ENCODE measurements at regions not wholly inside any gene's neighbourhood (a gene's known extent, or its start where the extent isn't known, plus 50 kb on each side); places are given as distances from the start of the nearest gene placed in this dataset.

DNA sequence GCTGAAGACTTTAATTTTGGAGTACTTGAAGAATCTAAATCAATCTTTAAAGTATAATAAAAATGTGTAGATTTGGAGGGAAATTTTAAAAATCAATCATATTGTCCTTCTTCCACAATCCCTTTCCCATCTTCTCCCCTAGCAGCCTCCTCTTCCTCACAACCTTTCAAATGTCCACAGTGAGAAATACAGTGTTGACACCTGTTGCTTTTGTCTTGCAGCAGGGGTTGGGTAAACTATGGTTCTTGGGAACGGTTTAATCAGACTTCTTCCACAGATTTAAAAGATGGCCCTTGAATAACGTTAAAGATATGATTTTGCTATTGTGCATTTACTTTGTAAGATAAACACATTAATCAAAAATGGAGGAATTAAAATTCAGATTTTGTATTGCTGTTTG, 113.8 kb upstream of the SLC1A4 start:
- no peak overlapping the region for H3K4me3 ChIP-seq (ENCODE audit: low read length)
- H4K20me1 ChIP-seq (ENCODE audit: insufficient read depth, low read length), result no peaks in the 10 kb centered on the region
- TF ChIP-seq, protein P1, sequence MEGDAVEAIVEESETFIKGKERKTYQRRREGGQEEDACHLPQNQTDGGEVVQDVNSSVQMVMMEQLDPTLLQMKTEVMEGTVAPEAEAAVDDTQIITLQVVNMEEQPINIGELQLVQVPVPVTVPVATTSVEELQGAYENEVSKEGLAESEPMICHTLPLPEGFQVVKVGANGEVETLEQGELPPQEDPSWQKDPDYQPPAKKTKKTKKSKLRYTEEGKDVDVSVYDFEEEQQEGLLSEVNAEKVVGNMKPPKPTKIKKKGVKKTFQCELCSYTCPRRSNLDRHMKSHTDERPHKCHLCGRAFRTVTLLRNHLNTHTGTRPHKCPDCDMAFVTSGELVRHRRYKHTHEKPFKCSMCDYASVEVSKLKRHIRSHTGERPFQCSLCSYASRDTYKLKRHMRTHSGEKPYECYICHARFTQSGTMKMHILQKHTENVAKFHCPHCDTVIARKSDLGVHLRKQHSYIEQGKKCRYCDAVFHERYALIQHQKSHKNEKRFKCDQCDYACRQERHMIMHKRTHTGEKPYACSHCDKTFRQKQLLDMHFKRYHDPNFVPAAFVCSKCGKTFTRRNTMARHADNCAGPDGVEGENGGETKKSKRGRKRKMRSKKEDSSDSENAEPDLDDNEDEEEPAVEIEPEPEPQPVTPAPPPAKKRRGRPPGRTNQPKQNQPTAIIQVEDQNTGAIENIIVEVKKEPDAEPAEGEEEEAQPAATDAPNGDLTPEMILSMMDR (IDR thresholded peaks at IDR 0.05; ENCODE audit: low read depth, low read length), result no peak
- no peak for TF ChIP-seq EZH2phosphoT487 (IDR thresholded peaks at IDR 0.05; ENCODE audit: low read depth)
- no peaks in the 10 kb centered on the region for H3K9me3 ChIP-seq (ENCODE audit: insufficient read depth, low read length)
- no peak overlapping the region for H3K4me2 ChIP-seq (ENCODE audit: low read length)
- no peaks in the 10 kb centered on the region for H3K79me2 ChIP-seq (ENCODE audit: low read length)
- H3K27ac ChIP-seq (ENCODE audit: low read length), result no peak overlapping the region
- H3K4me1 ChIP-seq (ENCODE audit: low read length), result peaks cover 8% of the 10 kb centered on the region; the same call in 1 of the 2 replicates
- no peak overlapping the region for H3K9ac ChIP-seq (ENCODE audit: low read length)
- no peaks in the 10 kb centered on the region for H3K36me3 ChIP-seq (replicated peaks; ENCODE audit: low read depth, low read length)
- no peaks in the 10 kb centered on the region for H3K27me3 ChIP-seq (ENCODE audit: low read depth, low read length)
- H2AFZ ChIP-seq (ENCODE audit: low read depth, low read length), result no peak overlapping the region

DNA sequence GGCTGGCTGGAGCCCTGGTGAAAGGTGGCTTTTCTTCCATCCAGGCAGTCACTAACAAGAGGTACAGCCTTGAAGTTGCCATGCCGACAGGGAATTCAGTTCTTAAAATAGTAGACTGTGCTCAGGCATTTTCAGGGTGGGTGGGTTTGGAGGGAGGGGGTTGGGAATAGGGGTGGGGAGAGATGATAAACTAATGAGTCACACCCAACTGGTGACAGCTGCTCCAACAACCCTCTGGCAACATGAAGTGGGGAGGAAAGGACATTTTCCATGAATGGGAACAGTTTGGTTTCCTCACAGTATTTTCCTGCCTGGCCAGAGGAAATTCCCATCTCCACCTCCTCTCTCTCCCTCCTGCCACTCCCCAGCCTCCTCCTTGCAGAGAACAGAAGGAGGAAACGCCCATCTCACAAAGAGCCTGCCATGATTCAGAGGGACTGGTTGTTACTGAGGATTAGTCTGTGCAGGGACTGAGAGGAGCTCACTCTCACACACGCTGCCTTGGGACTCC, 113.0 kb upstream of the SLC1A4 start:
- Histone ChIP-seq H3K9me3 (ENCODE audit: insufficient read depth, low read length) (no peaks in the 10 kb centered on the region), H3K4me1 (ENCODE audit: low read length) (peaks cover 13% of the 10 kb centered on the region), H3K4me3 (ENCODE audit: low read length) (no peak overlapping the region), H2AFZ (ENCODE audit: low read depth, low read length) (no peak overlapping the region), H3K27me3 (ENCODE audit: low read depth, low read length) (no peaks in the 10 kb centered on the region), H4K20me1 (ENCODE audit: insufficient read depth, low read length) (no peaks in the 10 kb centered on the region), H3K27ac (ENCODE audit: low read length) (no peak overlapping the region), H3K36me3 (replicated peaks; ENCODE audit: low read depth, low read length) (no peaks in the 10 kb centered on the region), H3K79me2 (ENCODE audit: low read length) (no peaks in the 10 kb centered on the region), H3K9ac (ENCODE audit: low read length) (no peak overlapping the region), H3K4me2 (ENCODE audit: low read length) (no peak overlapping the region)
- TF ChIP-seq, protein P1 (IDR thresholded peaks at IDR 0.05; ENCODE audit: low read depth, low read length), result no peak
- no peak for TF ChIP-seq EZH2phosphoT487 (IDR thresholded peaks at IDR 0.05; ENCODE audit: low read depth)

DNA sequence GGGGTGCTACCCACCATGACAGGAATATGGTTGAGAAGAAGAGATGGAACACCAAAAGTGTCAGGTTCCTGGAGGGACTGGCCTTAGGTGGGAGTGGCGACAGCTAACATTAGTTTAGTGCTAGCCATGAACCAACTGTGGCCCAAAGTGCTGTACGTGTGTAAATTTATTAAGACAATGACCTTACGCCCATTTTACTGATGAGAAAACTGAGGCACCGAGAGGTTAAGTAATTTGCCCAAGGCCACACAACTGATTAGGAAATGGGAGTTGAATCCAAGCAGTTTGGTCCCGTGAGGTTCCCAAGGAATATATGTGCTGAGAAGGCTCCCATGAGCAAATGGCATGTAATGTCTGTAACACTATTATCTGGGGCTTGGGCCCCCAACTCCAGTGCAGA, 109.5 kb upstream of the SLC1A4 start:
- H3K79me2 ChIP-seq (ENCODE audit: low read length), result no peaks in the 10 kb centered on the region
- no peak overlapping the region for H3K4me2 ChIP-seq (ENCODE audit: low read length)
- no peaks in the 10 kb centered on the region for H3K36me3 ChIP-seq (replicated peaks; ENCODE audit: low read depth, low read length)
- no peak overlapping the region for H3K27ac ChIP-seq (ENCODE audit: low read length)
- H3K4me1 ChIP-seq (ENCODE audit: low read length), result peaks cover 7% of the 10 kb centered on the region
- no peak overlapping the region for H2AFZ ChIP-seq (ENCODE audit: low read depth, low read length)
- no peaks in the 10 kb centered on the region for H3K9me3 ChIP-seq (ENCODE audit: insufficient read depth, low read length)
- H3K9ac ChIP-seq (ENCODE audit: low read length), result no peak overlapping the region
- no peaks in the 10 kb centered on the region for H3K27me3 ChIP-seq (ENCODE audit: low read depth, low read length)
- TF ChIP-seq, protein P1 (IDR thresholded peaks at IDR 0.05; ENCODE audit: low read depth, low read length), result no peak
- TF ChIP-seq EZH2phosphoT487 (IDR thresholded peaks at IDR 0.05; ENCODE audit: low read depth), result no peak
- H3K4me3 ChIP-seq (ENCODE audit: low read length), result no peak overlapping the region
- H4K20me1 ChIP-seq (ENCODE audit: insufficient read depth, low read length), result no peaks in the 10 kb centered on the region

DNA sequence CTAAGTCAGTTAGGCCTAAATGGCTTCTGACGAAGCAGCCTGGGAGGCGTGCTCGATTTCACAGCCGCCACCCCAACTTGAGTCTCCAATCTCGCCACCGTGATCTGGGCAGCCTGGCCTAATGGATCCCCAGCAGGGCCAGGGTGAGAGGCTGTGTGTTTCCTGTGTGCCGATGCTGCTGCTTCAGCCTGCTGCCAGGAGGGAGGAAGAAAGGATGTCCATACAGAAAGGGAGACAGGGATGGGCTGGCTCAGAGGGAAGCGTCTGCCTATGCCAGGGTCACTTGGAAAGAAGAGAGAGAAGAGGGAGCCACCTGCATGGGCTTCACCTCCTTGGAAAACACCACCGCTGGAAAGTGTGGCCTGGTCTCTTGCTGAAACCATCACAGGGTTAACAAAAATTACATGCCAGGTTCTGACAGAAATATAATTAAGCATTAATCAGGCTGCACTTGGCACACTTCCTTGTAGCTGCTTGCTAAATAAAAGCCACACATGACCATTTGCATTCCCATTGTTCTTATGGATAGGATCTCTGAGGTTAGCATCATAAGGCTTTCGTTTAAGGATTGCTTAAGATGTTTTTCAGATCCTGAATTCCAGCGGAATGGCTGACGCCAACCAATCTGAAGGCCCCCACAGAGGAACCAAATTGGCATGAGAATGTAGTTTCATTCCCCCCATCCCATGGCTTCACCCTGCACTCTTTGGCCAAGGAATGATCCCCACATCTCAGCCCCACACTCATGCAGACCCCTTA, 108.8 kb upstream of the SLC1A4 start:
- Histone ChIP-seq H4K20me1 (ENCODE audit: insufficient read depth, low read length) (no peaks in the 10 kb centered on the region), H3K9ac (ENCODE audit: low read length) (no peak overlapping the region), H3K4me1 (ENCODE audit: low read length) (peaks cover 7% of the 10 kb centered on the region), H2AFZ (ENCODE audit: low read depth, low read length) (no peak overlapping the region), H3K4me2 (ENCODE audit: low read length) (no peak overlapping the region), H3K79me2 (ENCODE audit: low read length) (no peaks in the 10 kb centered on the region), H3K9me3 (ENCODE audit: insufficient read depth, low read length) (no peaks in the 10 kb centered on the region), H3K27ac (ENCODE audit: low read length) (no peak overlapping the region), H3K27me3 (ENCODE audit: low read depth, low read length) (no peaks in the 10 kb centered on the region), H3K4me3 (ENCODE audit: low read length) (no peak overlapping the region), H3K36me3 (replicated peaks; ENCODE audit: low read depth, low read length) (no peaks in the 10 kb centered on the region)
- TF ChIP-seq EZH2phosphoT487 (IDR thresholded peaks at IDR 0.05; ENCODE audit: low read depth), result no peak
- TF ChIP-seq, protein P1 (IDR thresholded peaks at IDR 0.05; ENCODE audit: low read depth, low read length), result no peak
